AG09309 (cell line): ENCODE measurements at regions not wholly inside any gene's neighbourhood (a gene's known extent, or its start where the extent isn't known, plus 50 kb on each side); places are given as distances from the start of the nearest gene placed in this dataset.

ENCODE experiments used
- DNase-seq: peaks from one replicate; pipeline ENCODE4 v3.0.0-alpha.2; 2010; ENCODE audit warnings: low read depth
- H3K4me3 ChIP-seq: 2 replicates; pipeline ENCODE4 v1.5.1; 2011; ENCODE audit warnings: mild to moderate bottlenecking, low read depth, low read length, moderate library complexity; ENCODE audit not compliant: control insufficient read depth
- TF ChIP-seq, protein P1 (sequence below): IDR thresholded peaks from 2 replicates; pipeline ENCODE4 v1.5.1; 2011; ENCODE audit warnings: mild to moderate bottlenecking, low read depth, low read length, inconsistent platforms; ENCODE audit not compliant: insufficient read depth, control insufficient read depth; ENCODE audit errors: missing control alignments

GRCh38 chr1:37342736-37343135, 131.6 kb upstream of the ZC3H12A start:
- TF ChIP-seq, protein P1, sequence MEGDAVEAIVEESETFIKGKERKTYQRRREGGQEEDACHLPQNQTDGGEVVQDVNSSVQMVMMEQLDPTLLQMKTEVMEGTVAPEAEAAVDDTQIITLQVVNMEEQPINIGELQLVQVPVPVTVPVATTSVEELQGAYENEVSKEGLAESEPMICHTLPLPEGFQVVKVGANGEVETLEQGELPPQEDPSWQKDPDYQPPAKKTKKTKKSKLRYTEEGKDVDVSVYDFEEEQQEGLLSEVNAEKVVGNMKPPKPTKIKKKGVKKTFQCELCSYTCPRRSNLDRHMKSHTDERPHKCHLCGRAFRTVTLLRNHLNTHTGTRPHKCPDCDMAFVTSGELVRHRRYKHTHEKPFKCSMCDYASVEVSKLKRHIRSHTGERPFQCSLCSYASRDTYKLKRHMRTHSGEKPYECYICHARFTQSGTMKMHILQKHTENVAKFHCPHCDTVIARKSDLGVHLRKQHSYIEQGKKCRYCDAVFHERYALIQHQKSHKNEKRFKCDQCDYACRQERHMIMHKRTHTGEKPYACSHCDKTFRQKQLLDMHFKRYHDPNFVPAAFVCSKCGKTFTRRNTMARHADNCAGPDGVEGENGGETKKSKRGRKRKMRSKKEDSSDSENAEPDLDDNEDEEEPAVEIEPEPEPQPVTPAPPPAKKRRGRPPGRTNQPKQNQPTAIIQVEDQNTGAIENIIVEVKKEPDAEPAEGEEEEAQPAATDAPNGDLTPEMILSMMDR: no peak
- no peak overlapping the region for H3K4me3 ChIP-seq
- no peak for DNase-seq

DNA sequence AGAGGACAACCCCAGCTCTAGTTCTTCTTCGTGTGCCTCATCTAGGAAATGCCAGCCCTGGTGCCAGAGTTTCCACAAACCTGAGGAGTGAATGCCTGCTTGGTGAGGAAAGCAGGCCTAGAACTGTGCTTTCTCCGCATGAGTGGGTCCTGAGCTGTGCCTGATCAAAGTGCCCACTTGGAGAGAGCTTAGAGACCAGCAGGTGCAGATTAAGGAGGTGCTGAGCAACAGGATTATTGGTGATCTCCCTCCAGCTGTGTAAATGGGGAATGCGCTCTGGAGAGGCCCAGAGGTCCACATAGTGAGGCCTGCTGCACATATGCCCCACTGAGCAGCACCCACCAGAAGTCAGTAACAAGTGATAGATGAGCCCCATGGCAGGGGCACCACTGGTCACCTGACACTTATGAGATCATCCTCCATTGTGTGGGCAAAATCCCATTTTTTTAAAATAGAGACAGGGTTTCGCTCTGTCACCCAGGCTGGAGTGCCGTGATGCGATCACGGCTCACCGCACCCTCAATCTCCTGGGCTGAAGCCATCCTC, 127.2 kb upstream of the ZC3H12A start:
- TF ChIP-seq, protein P1: no peak
- DNase-seq: no peak
- no peak overlapping the region for H3K4me3 ChIP-seq

DNA sequence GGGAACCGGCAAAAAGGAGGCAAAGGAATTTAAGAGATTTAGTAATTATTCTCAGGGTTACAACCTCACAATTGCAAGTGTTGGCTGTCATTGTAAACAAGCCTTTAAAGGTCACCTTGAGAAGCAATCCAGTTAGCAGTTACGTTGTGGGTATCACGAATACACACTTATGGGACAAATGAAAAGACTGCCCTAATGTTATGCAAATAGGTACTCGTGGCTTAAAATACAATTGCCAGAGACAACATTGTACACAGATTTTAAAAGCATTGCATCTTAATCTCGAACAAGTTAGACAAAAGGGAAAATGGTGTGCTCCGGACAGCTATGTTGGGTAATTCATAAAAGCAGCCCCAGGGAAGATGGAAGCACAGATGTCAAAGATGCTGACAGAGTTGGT, 120.5 kb upstream of the ZC3H12A start:
- no peak overlapping the region for H3K4me3 ChIP-seq
- TF ChIP-seq, protein P1: no peak
- no peak for DNase-seq

- DNase-seq: no peak
- TF ChIP-seq, protein P1: no peak
- no peak overlapping the region for H3K4me3 ChIP-seq
Observed at GRCh38 chr1:37354876-37355650, 119.3 kb upstream of the ZC3H12A start.

DNA sequence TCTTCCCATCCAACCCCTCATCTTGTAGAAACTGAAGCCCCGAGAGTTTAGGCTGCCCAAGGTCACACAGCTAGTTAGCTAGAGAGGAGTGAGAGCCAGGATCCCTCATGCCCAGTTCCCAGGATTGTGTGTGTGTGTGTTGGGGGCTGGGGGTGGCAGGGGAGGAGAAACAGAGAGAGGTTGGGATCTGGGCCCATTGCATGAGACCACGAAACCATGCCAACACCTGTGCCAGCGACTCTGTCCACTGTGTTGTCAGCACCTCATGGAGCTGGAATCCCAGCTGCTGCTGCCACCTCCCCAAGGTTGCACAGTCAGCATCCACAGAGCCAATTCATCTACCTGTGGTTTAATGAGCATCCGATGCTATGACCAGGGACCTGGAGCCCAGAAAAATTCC, 115.4 kb upstream of the ZC3H12A start:
- TF ChIP-seq, protein P1: no peak
- no peak overlapping the region for H3K4me3 ChIP-seq
- no peak for DNase-seq

GRCh38 chr1:37360011-37360410, 114.4 kb upstream of the ZC3H12A start:
- no peak overlapping the region for H3K4me3 ChIP-seq
- no peak for DNase-seq
- TF ChIP-seq, protein P1: no peak
